ENCODE measurements at regions not wholly inside any gene's neighbourhood (a gene's known extent, or its start where the extent isn't known, plus 50 kb on each side); places are given as distances from the start of the nearest gene placed in this dataset.

- H4K20me1 ChIP-seq (ENCODE audit: insufficient read depth, low read length) = no peaks in the 10 kb centered on the region
- H3K27ac ChIP-seq (ENCODE audit: low read depth in 1 of 2, low read length in 2 of 2) = no peak overlapping the region
- H3K4me2 ChIP-seq (replicated peaks; ENCODE audit: extremely low read depth, low read length, poor library complexity, severe bottlenecking) = no peak overlapping the region
- DNase-seq = no peak
- no peak overlapping the region for H3K27ac Mint-ChIP-seq
- no peaks in the 10 kb centered on the region for H3K9me3 ChIP-seq (replicated peaks in 1 of 2; ENCODE audit: control insufficient read depth in 1 of 2, insufficient read depth in 1 of 2, low read length in 2 of 2)
- H3K27me3 ChIP-seq (ENCODE audit: control insufficient read depth in 2 of 2, insufficient read depth in 2 of 2, low read length in 2 of 2) = no peaks in the 10 kb centered on the region
- H3K4me3 ChIP-seq (replicated peaks in 1 of 3; ENCODE audit: low read depth in 2 of 3, low read length in 3 of 3) = no peak overlapping the region
- no peaks in the 10 kb centered on the region for H3K4me1 Mint-ChIP-seq
- intact Hi-C loops (cut with micrococcal nuclease) = no loop called here
- no peaks in the 10 kb centered on the region for H3K4me1 ChIP-seq (ENCODE audit: control insufficient read depth in 1 of 2, insufficient read depth in 2 of 2, low read length in 2 of 2)
- no CpG with 5 or more reads among the region's 2 CpGs for WGBS (ENCODE audit: insufficient coverage)
- no peaks in the 10 kb centered on the region for H3K79me2 ChIP-seq (ENCODE audit: insufficient read depth, low read length)
- H3K36me3 Mint-ChIP-seq = no peaks in the 10 kb centered on the region
- H3K9me3 Mint-ChIP-seq = no peaks in the 10 kb centered on the region
- TF ChIP-seq CTCF (IDR thresholded peaks at IDR 0.05) = no peak
- H3K27me3 Mint-ChIP-seq (ENCODE audit: low read depth in 3 of 3) = no peaks in the 10 kb centered on the region
- H2AFZ ChIP-seq (ENCODE audit: insufficient read depth, low read depth, low read length, poor library complexity, severe bottlenecking) = no peak overlapping the region
- no peak overlapping the region for H3K9ac ChIP-seq (ENCODE audit: insufficient read depth, low read length, poor library complexity, severe bottlenecking)
- no peaks in the 10 kb centered on the region for H3K36me3 ChIP-seq (replicated peaks in 1 of 2; ENCODE audit: control insufficient read depth in 1 of 2, insufficient read depth in 2 of 2, low read length in 2 of 2)
- H3K4me3 Mint-ChIP-seq = no peak overlapping the region
Observed at GRCh38 chrY:8033200-8033599, 1121.6 kb upstream of the AMELY start.

GRCh38 chrY:8020540-8020939 lies 1109.0 kb upstream of the AMELY start:
- H3K36me3 ChIP-seq (replicated peaks in 1 of 2; ENCODE audit: control insufficient read depth in 1 of 2, insufficient read depth in 2 of 2, low read length in 2 of 2) = no peaks in the 10 kb centered on the region
- no peaks in the 10 kb centered on the region for H3K36me3 Mint-ChIP-seq
- no CpG with 5 or more reads among the region's 1 CpG for whole genome bisulfite sequencing (ENCODE audit: insufficient coverage)
- no peaks in the 10 kb centered on the region for H3K4me1 ChIP-seq (ENCODE audit: control insufficient read depth in 1 of 2, insufficient read depth in 2 of 2, low read length in 2 of 2)
- no peaks in the 10 kb centered on the region for H4K20me1 ChIP-seq (ENCODE audit: insufficient read depth, low read length)
- H3K27me3 Mint-ChIP-seq (ENCODE audit: low read depth in 3 of 3) = no peaks in the 10 kb centered on the region
- H3K9me3 Mint-ChIP-seq = peaks cover 0 to 3% (median 0%) of the 10 kb centered on the region in 7 donors
- H3K4me1 Mint-ChIP-seq = no peaks in the 10 kb centered on the region
- no peaks in the 10 kb centered on the region for H3K27me3 ChIP-seq (ENCODE audit: control insufficient read depth in 2 of 2, insufficient read depth in 2 of 2, low read length in 2 of 2)
- no peak overlapping the region for H3K4me3 Mint-ChIP-seq
- DNase-seq = no peak
- no peak overlapping the region for H3K4me2 ChIP-seq (replicated peaks; ENCODE audit: extremely low read depth, low read length, poor library complexity, severe bottlenecking)
- no peak for TF ChIP-seq CTCF (IDR thresholded peaks at IDR 0.05)
- no peak overlapping the region for H2AFZ ChIP-seq (ENCODE audit: insufficient read depth, low read depth, low read length, poor library complexity, severe bottlenecking)
- H3K79me2 ChIP-seq (ENCODE audit: insufficient read depth, low read length) = no peaks in the 10 kb centered on the region
- no peak overlapping the region for H3K9ac ChIP-seq (ENCODE audit: insufficient read depth, low read length, poor library complexity, severe bottlenecking)
- no peak overlapping the region for H3K27ac ChIP-seq (ENCODE audit: low read depth in 1 of 2, low read length in 2 of 2)
- no peak overlapping the region for H3K4me3 ChIP-seq (replicated peaks in 1 of 3; ENCODE audit: low read depth in 2 of 3, low read length in 3 of 3)
- no peaks in the 10 kb centered on the region for H3K9me3 ChIP-seq (replicated peaks in 1 of 2; ENCODE audit: control insufficient read depth in 1 of 2, insufficient read depth in 1 of 2, low read length in 2 of 2)
- H3K27ac Mint-ChIP-seq = no peak overlapping the region
- intact Hi-C loops (cut with micrococcal nuclease) = no loop called here

Measured in CD14-positive monocyte (primary cell).